ENCODE measurements at regions not wholly inside any gene's neighbourhood (a gene's known extent, or its start where the extent isn't known, plus 50 kb on each side); places are given as distances from the start of the nearest gene placed in this dataset.

- no peaks in the 10 kb centered on the region for H3K36me3 Mint-ChIP-seq (ENCODE audit: low read depth)
- ChIA-PET POLR2A (no interaction called here), CTCF (no interaction called here)
- peaks cover 3% of the 10 kb centered on the region for H3K4me1 Mint-ChIP-seq (ENCODE audit: low read depth)
- H3K9me3 Mint-ChIP-seq (ENCODE audit: insufficient read depth), result no peaks in the 10 kb centered on the region
- H3K27me3 Mint-ChIP-seq (ENCODE audit: low read depth), result no peaks in the 10 kb centered on the region
- H3K4me3 Mint-ChIP-seq, result no peak overlapping the region
- no peak for DNase-seq
- no peak for ATAC-seq
- H3K27ac Mint-ChIP-seq, result no peak overlapping the region
Measured at GRCh38 chr5:170440771-170441392, 51.7 kb upstream of the KCNMB1 start.

GRCh38 chr5:170439944-170440269, 50.7 kb upstream of the KCNMB1 start:
- no peaks in the 10 kb centered on the region for H3K9me3 Mint-ChIP-seq (ENCODE audit: insufficient read depth)
- no peak for DNase-seq
- no peak overlapping the region for H3K4me3 Mint-ChIP-seq
- POLR2A ChIA-PET, result no interaction called here
- peaks cover 2% of the 10 kb centered on the region for H3K4me1 Mint-ChIP-seq (ENCODE audit: low read depth)
- no peaks in the 10 kb centered on the region for H3K27me3 Mint-ChIP-seq (ENCODE audit: low read depth)
- no peaks in the 10 kb centered on the region for H3K36me3 Mint-ChIP-seq (ENCODE audit: low read depth)
- no peak overlapping the region for H3K27ac Mint-ChIP-seq
- ATAC-seq, result no peak
- CTCF ChIA-PET, result no interaction called here

DNA sequence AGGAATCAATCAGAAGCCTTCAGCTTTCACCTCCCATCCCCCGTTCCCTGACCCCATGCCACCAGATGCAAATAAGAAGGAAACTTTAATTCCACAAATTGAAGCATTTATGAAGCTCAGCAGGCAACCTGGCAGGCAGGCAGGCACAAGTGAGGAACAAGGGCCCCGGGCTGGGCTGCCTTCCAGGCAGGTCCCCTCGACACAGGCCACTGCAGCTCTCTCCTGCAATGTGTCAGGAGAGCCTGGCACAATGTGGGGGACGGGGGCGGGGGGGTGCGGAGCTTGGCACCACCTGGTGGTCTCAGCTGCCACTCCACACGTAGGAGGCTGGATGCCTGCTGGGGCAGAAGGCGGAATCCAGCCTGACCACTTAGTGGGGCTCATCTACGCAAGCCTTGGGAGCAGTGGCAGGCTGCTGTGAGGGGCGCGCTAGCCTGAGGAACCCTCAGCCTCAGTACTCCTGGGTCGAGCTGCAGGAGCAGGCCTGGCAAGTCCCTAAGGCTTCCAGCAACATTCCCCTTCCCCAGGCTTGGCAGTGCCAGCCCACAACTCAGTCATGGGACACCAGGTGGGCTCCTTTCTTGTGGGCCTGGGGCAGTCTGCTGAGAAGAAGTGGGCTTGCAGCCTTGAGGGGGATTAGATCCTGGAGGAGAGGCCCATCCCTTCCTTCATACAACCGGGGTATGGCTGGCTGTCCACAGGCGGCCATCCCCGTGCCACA, 50.2 kb upstream of the KCNMB1 start:
- DNase-seq (no peak), ATAC-seq (no peak)
- Mint-ChIP-seq H3K36me3 (ENCODE audit: low read depth) (no peaks in the 10 kb centered on the region), H3K27me3 (ENCODE audit: low read depth) (no peaks in the 10 kb centered on the region), H3K9me3 (ENCODE audit: insufficient read depth) (no peaks in the 10 kb centered on the region), H3K27ac (no peak overlapping the region), H3K4me3 (no peak overlapping the region), H3K4me1 (ENCODE audit: low read depth) (no peaks in the 10 kb centered on the region)
- CTCF ChIA-PET, result interaction anchor here (1.3 to 1.6 kb wide), 2 partner anchors 194 to 213 kb away, joined by 3 to 4 read pairs; no protein-coding TSS in a partner anchor
- POLR2A ChIA-PET, result no interaction called here
